GM12891 (cell line): ENCODE measurements at regions not wholly inside any gene's neighbourhood (a gene's known extent, or its start where the extent isn't known, plus 50 kb on each side); places are given as distances from the start of the nearest gene placed in this dataset.

ENCODE experiments used
- POLR2A ChIP-seq: IDR thresholded peaks from 2 replicates; pipeline ENCODE4 v1.6.1; 2011; ENCODE audit warnings: low read depth, low read length, control low read depth
- POLR2AphosphoS5 ChIP-seq: IDR thresholded peaks from 2 replicates; pipeline ENCODE4 v1.6.1; 2011; ENCODE audit warnings: low read depth, low read length, control low read depth
- POU2F2 ChIP-seq: IDR thresholded peaks from 2 replicates; pipeline ENCODE4 v1.6.1; 2011; ENCODE audit warnings: low read depth, mild to moderate bottlenecking, control low read depth, low read length, moderate library complexity
- TAF1 ChIP-seq: IDR thresholded peaks from 2 replicates; pipeline ENCODE4 v1.6.1; 2011; ENCODE audit warnings: low read depth, low read length, control low read depth

- TF ChIP-seq TAF1 (no peak), POLR2A (no peak), POLR2AphosphoS5 (no peak), POU2F2 (no peak)
These were observed 121.7 kb downstream of the DUSP6 start for GRCh38 chr12:89230376-89231315.
